Lower leg skin (tissue), 3 donors: ENCODE measurements at regions not wholly inside any gene's neighbourhood (a gene's known extent, or its start where the extent isn't known, plus 50 kb on each side); places are given as distances from the start of the nearest gene placed in this dataset.

ENCODE experiments used
- CTCF ChIP-seq, 3 donors: fragments of 450-650 bp; IDR thresholded peaks; one replicate each; pipeline ENCODE4 v1.5.1; 2016; ENCODE audit warnings: antibody characterized with exemption in 3 of 3, mild to moderate bottlenecking in 3 of 3, moderate library complexity in 2 of 3
- POLR2A ChIP-seq, 2 donors: fragments of 450-650 bp; IDR thresholded peaks; one replicate each; pipeline ENCODE4 v1.6.1; 2016 to 2017; ENCODE audit warnings: antibody characterized with exemption in 2 of 2, mild to moderate bottlenecking in 1 of 2, moderate library complexity in 1 of 2

GRCh38 chr2:143948710-143949109 is 571.2 kb downstream of the ZEB2 start:
- TF ChIP-seq CTCF (IDR thresholded peaks at IDR 0.05) (no peak), POLR2A (IDR thresholded peaks at IDR 0.05) (no peak)
